CD4-positive, alpha-beta T cell treated with Interleukin-2 at 100 ng/mL for 4 hours (primary cell): ENCODE measurements at regions not wholly inside any gene's neighbourhood (a gene's known extent, or its start where the extent isn't known, plus 50 kb on each side); places are given as distances from the start of the nearest gene placed in this dataset.
A peak's percentile ranks its signal among the peaks of the same experiment; 100 is the strongest.
"Not testable (repeated sequence)": the region's sequence is repeated elsewhere in the genome, so short reads cannot be mapped to it uniquely, and the experiment has no call there.

Source experiments
- DNase-seq: peaks from one replicate; pipeline ENCODE4 v3.0.0-alpha.2; 2020; ENCODE audit warnings: low spot score

DNA sequence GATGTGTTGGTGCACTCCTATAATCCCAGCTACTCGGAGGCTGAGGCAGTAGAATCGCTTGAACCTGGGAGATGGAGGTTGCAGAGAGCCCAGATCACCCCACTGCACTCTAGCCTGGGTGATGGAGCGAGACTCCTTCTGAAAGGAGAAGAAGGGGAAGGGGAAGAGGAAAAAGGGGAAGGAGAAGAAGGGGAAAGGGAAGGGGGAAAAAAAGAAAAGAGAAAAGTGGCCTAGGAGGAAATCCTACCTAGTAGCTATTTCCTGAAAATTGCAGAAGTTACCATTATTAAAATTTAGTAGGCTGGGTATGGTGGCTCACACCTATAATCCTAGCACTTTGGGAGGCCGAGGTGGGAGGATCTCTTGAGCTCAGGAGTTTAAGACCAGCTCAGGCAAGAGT, 67.4 kb downstream of the ARRDC3 start:
- no peak for DNase-seq

DNA sequence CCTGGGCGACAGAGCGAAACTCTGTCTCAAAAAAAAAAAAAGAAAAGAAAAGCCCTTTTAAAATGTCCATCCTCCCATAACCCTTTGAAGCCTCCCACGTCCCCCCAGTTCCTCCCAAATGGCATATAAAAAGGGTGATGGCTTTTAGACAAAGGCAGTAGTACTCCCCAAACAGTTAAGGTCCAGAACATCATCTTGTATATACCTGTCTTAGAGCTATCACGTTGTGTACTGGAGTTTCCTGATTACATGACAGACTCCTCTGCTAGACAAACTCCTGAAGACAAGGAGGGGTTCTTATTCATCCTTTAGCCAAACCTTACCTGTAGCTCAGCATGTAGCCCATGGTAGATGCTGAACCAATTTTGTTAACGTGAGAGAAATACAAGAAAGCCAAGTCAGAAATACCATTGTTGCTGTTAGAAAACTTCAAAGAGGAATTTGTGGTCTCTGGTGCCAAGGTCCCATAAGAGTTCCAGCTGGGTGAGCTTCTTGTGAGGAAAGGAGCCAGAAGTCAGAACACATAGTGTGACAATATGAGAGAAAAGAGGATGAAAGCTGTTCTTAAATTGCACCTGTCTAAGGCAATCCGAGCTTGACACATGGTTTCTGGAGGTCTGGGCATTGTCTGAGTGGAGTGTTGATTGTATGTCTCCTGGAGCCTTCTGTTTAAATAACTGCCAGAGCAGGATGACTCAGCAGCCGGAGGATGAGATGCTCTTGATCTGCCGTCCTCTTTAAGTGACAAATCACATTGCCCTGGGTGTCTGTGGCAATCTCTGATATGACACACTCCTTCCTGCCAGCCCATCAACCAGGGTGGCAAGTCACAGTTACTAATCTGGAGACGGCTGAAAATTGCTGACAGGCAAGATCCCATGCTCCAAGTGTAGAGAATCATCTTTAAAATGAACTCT, 69.1 kb downstream of the ARRDC3 start:
- DNase-seq = peak; percentile 95

DNA sequence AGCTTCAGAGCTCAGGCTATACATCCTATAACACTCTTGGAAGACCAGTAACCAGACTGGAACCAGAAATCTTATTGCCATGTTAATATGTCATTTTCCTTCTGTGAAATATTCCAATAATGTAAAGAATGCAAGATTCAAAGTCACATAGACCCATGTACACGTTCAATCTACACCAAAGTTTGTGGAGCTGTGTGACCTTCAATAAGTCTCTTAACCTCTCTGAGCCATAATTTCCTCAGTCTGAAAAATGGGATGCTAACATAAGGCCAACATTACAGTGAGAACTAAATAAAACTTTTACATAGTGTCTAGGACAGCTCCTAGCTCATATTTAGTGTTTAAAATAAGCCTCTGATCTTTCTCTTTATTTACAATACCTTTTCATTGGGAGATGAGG, 70.4 kb downstream of the ARRDC3 start:
- no peak for DNase-seq

DNA sequence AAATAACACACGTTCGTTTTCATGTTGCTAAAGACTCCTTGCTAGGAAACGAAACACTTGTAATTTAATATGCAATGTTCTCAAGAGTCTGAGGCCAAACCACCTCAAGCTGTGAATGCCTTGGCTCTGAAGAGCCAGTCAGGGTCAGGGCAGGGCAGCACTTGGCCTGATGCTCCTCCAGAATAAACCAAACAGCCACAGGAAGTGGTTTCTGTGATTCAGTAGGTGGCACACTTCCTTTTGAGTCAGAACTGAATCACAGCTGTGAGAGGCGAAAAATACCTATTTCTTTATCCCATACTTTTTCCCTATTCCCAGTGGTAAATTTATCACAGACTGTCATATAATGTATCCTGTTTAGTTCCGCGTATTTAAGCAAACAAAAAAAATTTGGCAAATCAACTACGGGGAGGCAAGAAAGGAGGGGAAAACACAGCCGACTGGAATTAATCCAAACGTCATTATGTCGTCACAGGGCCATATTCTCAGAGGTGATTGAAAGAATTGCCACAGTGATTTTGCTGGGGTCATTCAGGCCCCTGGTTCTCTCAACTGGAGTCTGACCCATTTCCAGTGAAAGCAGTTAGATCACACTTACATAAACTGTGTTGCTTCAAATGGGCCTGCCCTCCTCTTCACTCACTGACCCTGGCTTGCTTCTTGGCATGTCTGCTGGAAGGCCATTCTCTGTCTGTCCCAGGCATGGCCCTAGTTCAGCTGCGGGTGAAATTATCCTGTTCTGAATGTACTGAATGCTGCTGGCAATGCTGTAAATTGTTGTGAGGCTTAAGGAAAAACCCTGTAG, 71.2 kb downstream of the ARRDC3 start:
- peak; percentile 90 for DNase-seq

DNA sequence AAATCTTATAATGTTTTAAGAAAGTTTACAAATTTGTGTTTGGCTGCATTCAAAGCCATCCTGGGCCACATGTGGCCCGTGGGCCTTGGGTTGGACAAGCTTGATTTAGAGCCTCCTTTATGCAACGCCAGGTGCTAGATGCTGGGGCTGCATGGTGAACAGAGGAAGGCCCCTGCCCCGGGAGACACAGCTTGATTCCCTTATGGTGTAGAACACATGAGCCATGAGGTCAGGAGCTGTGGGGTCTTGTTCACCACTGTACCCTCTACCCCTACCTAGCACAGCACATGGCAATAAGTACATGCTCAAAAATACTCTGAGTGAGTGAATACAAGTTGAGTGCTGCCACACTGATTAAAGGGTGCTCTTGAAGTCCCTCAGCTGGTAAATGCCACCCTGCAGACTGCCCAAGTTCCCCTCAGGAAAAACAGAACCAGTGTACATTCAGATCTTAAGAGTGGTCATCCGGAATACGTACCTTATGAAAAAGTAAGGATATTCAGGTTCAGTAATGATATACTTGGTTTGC, 71.9 kb downstream of the ARRDC3 start:
- DNase-seq = no peak

DNA sequence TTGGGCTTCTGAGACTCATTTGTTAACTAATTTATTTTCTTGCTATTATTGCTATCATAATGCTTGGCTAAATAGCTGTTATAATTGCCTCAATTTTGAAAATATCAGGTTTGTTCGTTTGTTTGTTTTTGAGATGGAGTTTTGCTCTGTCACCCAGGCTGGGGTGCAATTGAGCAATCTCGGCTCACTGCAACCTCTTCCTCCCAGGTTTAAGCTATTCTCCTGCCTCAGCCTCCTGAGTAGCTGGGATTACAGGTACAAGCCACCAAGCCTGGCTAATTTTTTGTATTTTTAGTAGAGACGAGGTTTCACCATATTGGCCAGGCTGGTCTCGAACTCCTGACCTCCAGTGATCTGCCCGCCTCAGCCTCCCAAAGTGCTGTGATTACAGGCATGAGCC, 75.0 kb downstream of the ARRDC3 start:
- DNase-seq = not testable (repeated sequence)

DNA sequence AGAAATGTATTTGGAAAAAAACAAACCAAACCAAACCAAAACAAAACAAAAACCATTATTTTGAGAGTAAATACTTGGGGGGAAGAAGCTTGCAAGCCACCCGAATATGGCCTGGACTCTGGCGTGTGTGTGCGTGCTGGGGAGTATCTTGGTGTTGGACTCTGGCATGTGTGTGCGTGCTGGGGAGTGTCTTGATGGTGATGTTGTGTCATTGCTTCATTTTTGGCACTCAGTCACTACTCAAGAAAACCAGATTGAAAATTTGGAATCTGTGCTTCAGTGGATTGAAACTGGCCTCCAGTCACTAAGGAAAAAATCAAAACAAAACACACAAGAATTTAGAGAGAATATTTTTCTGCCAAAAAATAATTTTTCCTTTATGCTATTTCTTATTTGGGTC, 76.1 kb downstream of the ARRDC3 start:
- no peak for DNase-seq

DNA sequence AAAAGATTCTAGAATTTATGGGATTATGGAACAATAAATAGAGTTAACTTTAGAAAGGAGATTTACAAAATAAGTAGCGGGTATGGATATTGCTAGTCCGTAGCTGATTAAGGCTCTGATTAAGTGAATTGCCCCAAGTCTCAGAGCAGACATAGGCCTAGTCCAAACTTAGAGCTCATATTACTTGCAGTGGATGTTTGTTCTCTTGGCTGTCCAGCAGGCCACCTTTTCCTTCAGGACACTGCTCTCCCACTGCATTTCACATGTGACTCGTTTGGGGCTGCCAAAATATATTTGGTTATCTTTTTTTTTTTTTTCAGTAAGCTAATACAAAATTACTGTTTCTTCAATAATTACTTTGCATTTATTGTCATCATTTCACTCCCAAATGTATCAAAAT, 76.6 kb downstream of the ARRDC3 start:
- DNase-seq = no peak

DNA sequence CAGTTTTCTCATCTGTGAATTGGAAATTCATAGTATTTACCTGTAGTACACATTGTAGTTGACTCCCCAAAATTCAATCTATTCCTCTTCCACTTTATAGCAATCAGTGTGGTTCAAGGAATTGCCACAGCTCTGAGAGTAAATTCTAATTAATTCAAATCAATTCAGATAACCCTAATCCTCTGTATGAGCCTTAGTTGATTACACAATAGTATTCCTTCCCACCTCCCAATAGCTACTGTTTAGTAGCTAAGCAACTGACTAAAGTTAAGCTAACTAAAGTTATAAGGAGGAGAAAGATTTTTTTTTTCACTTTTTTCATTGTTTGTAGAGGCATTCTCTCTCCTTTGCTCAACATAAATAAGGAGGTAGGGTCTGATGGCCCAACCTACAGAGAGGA, 77.5 kb downstream of the ARRDC3 start:
- DNase-seq = no peak

DNA sequence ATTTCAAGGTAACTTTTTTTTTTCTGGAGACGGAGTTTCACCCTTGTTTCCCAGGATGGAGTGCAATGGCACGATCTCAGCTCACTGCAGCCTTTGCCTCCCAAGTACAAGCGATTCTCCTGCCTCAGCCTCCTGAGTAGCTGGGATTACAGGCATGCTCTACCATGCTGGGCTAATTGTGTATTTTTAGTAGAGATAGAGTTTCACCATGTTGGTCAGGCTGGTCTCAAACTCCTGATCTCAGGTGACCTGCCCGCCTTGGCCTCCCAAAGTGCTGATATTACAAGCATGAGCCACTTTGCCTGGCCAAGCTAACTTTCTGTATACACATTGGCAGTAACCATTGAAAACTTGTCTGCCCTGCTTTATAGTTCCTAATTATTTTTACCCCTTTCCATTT, 79.1 kb downstream of the ARRDC3 start:
- DNase-seq = not testable (repeated sequence)

DNA sequence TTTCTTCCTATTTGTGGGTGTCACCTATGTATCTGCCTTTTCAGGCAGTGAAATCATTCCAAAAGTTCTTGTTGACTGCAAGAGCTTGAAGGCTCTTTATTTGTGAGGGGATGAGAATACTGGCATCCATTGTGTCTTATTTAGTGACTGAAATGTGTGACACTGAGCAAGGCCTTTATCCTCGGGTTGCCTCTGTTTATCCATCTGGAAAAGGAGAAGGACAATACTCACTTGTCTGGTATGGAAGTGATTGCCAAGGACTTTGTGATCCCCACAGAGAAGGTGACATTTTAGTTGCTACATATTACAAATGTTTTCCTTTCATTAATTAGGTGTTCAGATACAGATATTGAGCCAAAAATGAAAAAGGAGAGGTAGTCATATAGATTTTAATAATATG, 80.2 kb downstream of the ARRDC3 start:
- no peak for DNase-seq

DNA sequence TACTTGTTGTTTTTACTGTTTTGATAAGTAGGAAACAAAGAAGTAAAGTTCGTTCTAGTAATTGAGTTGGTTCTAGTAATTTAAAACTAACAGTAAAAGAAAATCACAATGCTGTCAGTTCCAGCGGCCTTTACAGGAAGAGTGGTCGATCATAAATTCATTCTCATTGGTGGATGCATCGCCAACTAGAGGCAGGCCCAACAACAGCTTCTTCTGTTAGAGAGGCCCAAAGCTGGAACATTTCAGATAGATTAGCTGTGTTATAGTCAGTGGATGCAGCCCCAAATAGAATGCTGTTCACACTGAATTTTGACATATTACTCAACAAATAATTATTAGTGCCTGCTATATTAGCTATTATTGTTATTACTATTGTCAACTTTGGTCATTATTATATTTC, 80.8 kb downstream of the ARRDC3 start:
- DNase-seq = no peak

DNA sequence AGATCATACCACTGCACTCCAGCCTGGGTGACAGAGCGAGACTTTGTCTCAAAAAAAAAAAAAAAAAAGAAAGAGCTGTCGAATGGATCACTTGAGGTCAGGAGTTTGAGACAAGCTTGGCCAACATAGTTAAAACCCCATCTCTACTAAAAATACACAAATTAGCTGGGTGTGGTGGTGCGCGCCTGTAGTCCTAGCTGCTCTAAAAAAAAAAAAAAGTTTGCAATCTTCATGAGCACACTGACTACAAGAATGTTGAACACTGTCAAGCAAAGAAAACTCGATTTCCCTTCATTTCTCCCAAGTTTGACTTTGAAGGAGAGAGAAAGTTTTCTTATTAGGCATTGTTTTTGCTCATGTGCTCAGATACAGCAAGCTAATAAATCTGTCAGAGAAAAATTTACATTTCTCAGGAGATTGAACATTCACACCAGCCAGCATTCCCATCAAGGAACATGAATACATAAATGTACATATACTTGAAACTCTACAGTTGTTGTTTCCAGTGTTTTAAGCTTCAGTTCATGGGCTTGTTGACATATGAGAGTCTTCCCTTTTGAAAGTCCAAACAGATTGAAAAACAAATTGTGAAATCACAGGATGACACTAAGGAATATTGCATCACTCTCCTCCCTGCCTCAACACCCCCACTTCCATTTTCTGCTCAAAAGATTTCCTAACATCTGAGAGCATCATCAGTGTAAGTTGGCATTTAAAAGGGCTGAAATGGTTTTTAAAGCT, 81.8 kb downstream of the ARRDC3 start:
- no peak for DNase-seq

DNA sequence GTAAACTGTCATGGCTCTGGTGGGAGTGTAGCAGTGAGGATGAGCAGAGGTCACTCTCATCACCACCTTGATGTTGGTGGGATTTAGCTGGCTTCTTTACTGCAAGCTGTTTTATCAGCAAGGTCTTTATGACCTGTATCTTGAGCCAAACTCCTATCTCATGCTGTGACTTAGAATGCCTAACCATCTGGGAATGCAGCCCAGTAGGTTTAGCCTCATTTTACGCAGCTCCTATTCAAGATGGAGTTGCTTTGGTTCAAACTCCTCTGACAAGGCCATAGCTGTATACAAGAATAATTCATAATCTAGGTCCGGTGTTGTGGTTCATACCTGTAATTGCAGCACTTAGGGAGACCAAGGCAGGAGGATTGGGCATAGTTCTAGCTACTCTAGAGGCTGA, 85.1 kb downstream of the ARRDC3 start:
- no peak for DNase-seq

DNA sequence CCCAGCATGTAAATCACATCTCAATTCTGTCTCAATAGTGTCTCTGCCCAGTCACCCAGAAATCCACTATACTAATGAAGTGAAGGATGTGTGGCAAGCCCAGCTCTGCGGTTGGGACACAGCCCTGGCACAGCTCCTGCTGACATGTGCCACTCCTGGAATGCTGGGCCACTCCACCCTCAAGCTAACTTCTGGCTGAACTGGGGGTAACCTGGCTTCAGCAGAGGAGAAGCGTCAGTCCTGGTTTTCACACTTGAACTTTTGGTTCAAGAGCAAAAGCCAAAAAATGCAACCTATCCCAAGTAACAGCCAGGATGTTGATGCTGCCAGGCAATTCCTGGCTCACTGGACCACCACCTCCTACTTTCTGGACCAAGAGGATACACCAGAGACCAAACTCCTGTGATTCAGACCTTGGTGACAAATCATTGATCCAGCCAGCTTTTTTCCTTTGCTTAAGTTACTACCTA, 86.4 kb downstream of the ARRDC3 start:
- no peak for DNase-seq

DNA sequence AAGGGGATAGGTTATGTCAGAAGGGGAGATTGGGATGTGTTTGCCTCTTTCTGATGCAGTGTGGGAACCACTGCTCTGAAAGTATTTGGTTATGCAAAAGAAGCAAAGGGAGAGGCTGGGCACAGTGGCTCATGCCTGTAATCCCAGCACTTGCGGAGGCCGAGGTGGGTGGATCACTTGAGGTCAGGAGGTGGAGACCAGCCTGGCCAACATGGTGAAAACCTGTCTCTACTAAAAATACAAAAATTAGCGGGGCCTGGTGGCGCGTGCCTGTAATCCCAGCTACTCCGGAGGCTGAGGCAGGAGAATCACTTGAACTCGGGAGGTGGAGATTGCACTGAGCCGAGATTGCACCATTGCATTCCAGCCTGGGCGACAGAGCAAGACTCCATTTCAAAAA, 87.0 kb downstream of the ARRDC3 start:
- not testable (repeated sequence) for DNase-seq

DNA sequence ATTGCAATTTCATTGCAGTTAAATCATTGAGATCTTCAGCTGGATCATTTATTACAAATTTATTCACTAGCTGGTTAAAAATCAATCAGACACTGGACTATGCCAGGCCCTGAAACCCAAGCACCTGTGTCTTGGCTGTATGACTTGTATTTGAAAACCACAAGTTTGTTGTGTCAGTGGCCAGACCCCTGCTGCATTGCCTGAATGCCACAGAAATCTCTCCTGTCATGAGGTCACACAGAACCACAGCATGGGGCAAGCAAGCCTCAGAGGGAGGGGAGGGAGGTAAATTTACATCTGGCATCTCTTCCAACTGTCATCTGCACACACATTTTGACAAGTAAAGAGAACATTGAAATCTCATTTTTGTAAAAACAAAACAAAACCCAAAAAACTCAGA, 90.0 kb downstream of the ARRDC3 start:
- no peak for DNase-seq

DNA sequence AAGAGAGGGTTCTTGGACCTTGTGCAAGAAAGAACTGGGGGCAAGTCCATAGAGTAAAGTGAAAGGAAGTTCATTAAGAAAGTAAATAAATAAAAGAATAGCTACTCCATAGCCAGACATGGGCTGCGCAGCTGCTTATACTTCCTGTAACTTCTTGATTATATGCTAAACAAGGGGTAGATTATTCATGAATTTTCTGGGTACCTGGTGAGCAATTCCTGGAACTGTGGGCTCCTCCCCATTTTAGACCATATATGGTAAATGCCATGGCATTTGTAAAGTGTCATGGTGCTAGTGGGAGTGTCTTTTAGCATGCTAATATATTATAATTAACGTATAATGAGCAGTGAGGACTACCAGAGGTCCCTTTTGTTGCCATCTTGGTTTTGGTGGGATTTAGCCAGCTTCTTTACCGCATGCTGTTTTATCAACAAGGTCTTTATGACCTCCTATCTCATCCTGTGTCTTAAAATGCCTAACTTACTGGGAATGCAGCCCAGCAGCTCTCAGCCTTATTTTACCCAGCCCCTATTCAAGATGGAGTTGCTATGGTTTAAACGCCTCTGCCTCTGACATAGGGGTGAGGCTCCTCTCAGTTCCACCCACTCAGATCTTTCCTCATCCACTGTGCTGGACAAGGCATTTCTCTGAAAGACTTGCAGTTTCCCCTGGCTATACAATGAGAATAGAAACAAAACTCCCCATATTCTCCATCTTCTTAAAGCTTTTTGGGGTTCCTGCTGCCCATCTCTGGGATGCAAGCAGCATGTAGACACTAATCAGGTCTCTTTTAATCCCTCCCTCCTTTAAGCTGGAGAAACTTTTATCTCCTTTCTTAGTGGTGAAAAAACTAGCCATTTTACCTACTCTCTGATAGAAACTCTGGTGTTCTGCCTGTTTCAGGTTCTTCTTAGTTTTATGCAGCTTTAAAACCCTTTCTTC, 91.2 kb downstream of the ARRDC3 start:
- no peak for DNase-seq

DNA sequence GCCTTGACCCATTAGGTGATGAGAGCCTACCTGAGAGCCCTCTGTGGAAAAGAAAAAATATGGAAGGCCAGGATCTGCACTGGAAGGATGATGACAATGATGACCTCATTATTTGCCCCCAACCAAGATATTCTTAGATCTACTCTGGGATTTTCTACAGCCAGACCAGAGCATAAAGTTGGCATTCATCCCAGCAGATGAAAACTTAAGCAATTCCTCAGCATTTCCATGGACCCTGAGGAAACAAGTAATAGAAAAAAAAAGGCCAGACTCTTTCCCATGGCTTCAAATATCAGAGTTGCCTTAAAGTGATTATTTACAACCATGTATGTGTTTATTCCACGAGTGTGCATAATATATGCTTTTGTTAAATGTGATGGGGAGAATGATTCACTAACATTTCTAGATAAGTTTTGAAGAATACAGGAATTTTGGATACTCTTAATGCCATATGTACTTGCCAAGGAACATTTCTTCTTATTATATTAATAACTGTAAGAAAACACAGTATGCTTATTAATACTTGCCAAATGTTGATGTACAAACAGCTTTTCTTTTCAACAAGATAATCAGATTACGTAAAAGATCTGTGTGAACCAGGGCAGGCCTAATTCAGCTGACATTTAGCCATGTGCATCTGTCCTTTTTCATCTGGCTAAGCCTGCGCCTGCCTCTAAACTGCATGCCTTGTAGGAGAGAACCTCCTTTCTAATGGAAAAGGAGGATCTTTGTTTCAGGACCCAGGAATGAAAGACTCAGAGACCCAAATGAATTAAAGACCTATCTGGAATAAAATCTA, 94.8 kb downstream of the ARRDC3 start:
- DNase-seq = no peak

DNA sequence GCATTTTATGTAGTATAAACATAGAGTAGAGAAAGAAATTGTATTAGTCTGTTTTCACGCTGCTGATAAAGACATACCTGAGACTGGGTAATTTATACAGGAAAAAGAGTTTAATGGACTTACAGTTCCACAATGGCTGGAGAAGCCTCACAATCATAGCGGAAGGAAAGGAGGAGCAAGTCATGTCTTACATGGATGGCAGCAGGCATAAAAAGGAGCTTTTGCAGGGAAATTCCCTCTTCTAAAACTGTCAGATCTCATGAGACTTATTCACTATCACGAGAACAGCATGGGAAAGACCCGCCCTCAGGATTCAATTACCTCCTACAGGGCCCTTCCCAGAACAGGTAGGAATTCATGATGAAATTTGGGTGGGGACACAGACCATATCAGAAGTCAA, 98.1 kb downstream of the ARRDC3 start:
- DNase-seq = not testable (repeated sequence)
